ENCODE measurements at regions not wholly inside any gene's neighbourhood (a gene's known extent, or its start where the extent isn't known, plus 50 kb on each side); places are given as distances from the start of the nearest gene placed in this dataset.

DNA sequence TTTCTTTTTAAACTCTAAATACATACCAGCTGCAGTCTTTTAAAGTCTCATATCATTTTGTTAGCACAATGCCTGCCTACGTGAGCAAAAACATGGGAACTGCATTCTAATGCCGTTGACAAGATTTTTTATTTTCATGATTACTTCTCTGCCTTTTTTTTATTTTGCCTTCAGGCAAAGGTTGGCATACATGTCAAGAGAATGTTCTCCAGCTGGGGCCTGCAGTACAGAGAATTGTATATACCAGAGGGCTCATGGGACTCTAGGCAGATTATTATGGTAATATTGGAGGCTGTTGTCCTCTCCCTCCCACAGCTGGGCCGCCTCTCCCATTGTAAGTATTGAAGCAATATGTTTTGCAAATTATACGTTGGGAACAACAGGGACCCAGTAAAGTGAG is 53.9 kb upstream of the OBI1 start:
- H3K4me3 ChIP-seq, result no peak overlapping the region
- intact Hi-C loops (cut with DNase I; ENCODE audit: low total_unique reads), result no loop called here
- no peaks in the 10 kb centered on the region for H3K9me3 ChIP-seq
- no peaks in the 10 kb centered on the region for H3K36me3 ChIP-seq
- no peak overlapping the region for H3K27ac ChIP-seq
- WGBS, 2 donors (ENCODE audit: low coverage in 1 of 2), result 46 to 71% methylated on average over 4 of the region's 4 CpGs
- TF ChIP-seq EP300 (IDR thresholded peaks at IDR 0.05; ENCODE audit: low read depth) (no peak), POLR2A (IDR thresholded peaks at IDR 0.05) (no peak), POLR2AphosphoS5 (IDR thresholded peaks at IDR 0.05) (no peak)
- TF ChIP-seq, protein P1, sequence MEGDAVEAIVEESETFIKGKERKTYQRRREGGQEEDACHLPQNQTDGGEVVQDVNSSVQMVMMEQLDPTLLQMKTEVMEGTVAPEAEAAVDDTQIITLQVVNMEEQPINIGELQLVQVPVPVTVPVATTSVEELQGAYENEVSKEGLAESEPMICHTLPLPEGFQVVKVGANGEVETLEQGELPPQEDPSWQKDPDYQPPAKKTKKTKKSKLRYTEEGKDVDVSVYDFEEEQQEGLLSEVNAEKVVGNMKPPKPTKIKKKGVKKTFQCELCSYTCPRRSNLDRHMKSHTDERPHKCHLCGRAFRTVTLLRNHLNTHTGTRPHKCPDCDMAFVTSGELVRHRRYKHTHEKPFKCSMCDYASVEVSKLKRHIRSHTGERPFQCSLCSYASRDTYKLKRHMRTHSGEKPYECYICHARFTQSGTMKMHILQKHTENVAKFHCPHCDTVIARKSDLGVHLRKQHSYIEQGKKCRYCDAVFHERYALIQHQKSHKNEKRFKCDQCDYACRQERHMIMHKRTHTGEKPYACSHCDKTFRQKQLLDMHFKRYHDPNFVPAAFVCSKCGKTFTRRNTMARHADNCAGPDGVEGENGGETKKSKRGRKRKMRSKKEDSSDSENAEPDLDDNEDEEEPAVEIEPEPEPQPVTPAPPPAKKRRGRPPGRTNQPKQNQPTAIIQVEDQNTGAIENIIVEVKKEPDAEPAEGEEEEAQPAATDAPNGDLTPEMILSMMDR (IDR thresholded peaks at IDR 0.05), result no peak
- no peak for DNase-seq
- no peaks in the 10 kb centered on the region for H3K27me3 ChIP-seq
- in situ Hi-C loops (cut with MboI; ENCODE audit: low pct_ligation_motif_present in 1 of 4, low pct_unique_long_range_greater_than_20kb in 1 of 4, low sequenced_read_pairs in 3 of 4), result no loop called here
- no peaks in the 10 kb centered on the region for H3K4me1 ChIP-seq

DNA sequence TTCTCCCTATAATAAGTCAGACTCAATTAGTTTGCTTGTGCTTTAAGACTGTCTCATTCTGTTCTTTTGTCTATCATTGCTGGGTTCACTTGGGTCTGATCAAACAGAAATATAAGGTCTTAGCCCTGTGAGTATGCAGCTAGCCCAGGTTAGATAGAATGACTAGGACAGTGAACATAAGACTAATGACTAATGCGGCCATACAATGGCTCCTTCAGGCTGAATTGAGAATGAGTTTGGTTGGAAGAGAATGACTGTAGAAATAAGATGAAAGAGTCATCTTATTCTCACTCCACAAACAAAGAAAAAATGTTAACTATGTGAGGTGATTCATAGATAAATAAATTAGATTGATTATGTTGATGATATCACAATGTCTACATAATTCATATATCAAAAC is 50.1 kb upstream of the OBI1 start:
- no peak for TF ChIP-seq POLR2A (IDR thresholded peaks at IDR 0.05)
- TF ChIP-seq POLR2AphosphoS5 (IDR thresholded peaks at IDR 0.05), result no peak
- TF ChIP-seq, protein P1 (IDR thresholded peaks at IDR 0.05), result no peak
- TF ChIP-seq EP300 (IDR thresholded peaks at IDR 0.05; ENCODE audit: low read depth), result no peak
- intact Hi-C loops (cut with DNase I; ENCODE audit: low total_unique reads), result no loop called here
- 85 to 100% methylated on average over 1 of the region's 1 CpG for WGBS, 2 donors (ENCODE audit: low coverage in 1 of 2)
- H3K4me3 ChIP-seq, result no peak overlapping the region
- no peaks in the 10 kb centered on the region for H3K4me1 ChIP-seq
- no peak overlapping the region for H3K27ac ChIP-seq
- no peaks in the 10 kb centered on the region for H3K36me3 ChIP-seq
- H3K27me3 ChIP-seq, result no peaks in the 10 kb centered on the region
- no peak for DNase-seq
- in situ Hi-C loops (cut with MboI; ENCODE audit: low pct_ligation_motif_present in 1 of 4, low pct_unique_long_range_greater_than_20kb in 1 of 4, low sequenced_read_pairs in 3 of 4), result no loop called here
- no peaks in the 10 kb centered on the region for H3K9me3 ChIP-seq

Measured in transverse colon (tissue), 4 donors.